Karpas-422 (cell line): ENCODE measurements at regions not wholly inside any gene's neighbourhood (a gene's known extent, or its start where the extent isn't known, plus 50 kb on each side); places are given as distances from the start of the nearest gene placed in this dataset.

Source experiments
- DNase-seq: peaks from one replicate; pipeline ENCODE4 v3.0.0-alpha.2; 2015
- H2AFZ ChIP-seq: fragments of 200-600 bp; sonication (generic); 2 replicates; pipeline ENCODE4 v1.6.1; 2014; ENCODE audit warnings: antibody characterized with exemption, low read length, mixed read lengths
- H3K27ac ChIP-seq: fragments of 200-600 bp; sonication (generic); 2 replicates; pipeline ENCODE4 v1.5.1; 2014; ENCODE audit warnings: mild to moderate bottlenecking, low read length, moderate library complexity
- H3K27me3 ChIP-seq: fragments of 200-600 bp; sonication (generic); 2 replicates; pipeline ENCODE4 v1.6.1; 2014; ENCODE audit warnings: low read length, mixed read lengths
- H3K36me3 ChIP-seq: fragments of 200-600 bp; sonication (generic); 2 replicates; pipeline ENCODE4 v1.6.1; 2014; ENCODE audit warnings: low read length, mixed read lengths; ENCODE audit not compliant: insufficient read depth
- H3K4me1 ChIP-seq: fragments of 200-600 bp; sonication (generic); 2 replicates; pipeline ENCODE4 v1.6.1; 2014; ENCODE audit warnings: mild to moderate bottlenecking, low read length, mixed read lengths
- H3K4me2 ChIP-seq: fragments of 200-600 bp; sonication (generic); 2 replicates; pipeline ENCODE4 v1.6.1; 2014; ENCODE audit warnings: low read length, low read depth, mild to moderate bottlenecking; ENCODE audit not compliant: poor library complexity, severe bottlenecking
- H3K4me3 ChIP-seq: fragments of 200-600 bp; sonication (generic); 2 replicates; pipeline ENCODE4 v1.5.1; 2014; ENCODE audit warnings: mild to moderate bottlenecking, antibody characterized with exemption, low read length, mixed read lengths
- H3K79me2 ChIP-seq: fragments of 200-600 bp; sonication (generic); 2 replicates; pipeline ENCODE4 v1.6.1; 2014; ENCODE audit warnings: mild to moderate bottlenecking, low read length, mixed read lengths
- H3K9ac ChIP-seq: fragments of 200-600 bp; sonication (generic); 2 replicates; pipeline ENCODE4 v1.6.0; 2014; ENCODE audit warnings: low read length
- H3K9me2 ChIP-seq: fragments of 200-600 bp; sonication (generic), shearing (Covaris generic); replicated peaks from 2 replicates; pipeline ENCODE4 v1.6.0; 2014; ENCODE audit warnings: mild to moderate bottlenecking, low read length, moderate library complexity; ENCODE audit not compliant: insufficient read depth
- H3K9me3 ChIP-seq: fragments of 300-700, 200-600 bp; sonication (generic); 2 replicates; pipeline ENCODE4 v1.6.1; 2014; ENCODE audit warnings: low read length, mixed read lengths
- H4K20me1 ChIP-seq: fragments of 200-600 bp; sonication (generic); 2 replicates; pipeline ENCODE4 v1.6.1; 2014; ENCODE audit warnings: mild to moderate bottlenecking, antibody characterized with exemption, low read length, low read depth; ENCODE audit not compliant: insufficient read depth

- H3K9ac ChIP-seq: no peak overlapping the region
- H3K79me2 ChIP-seq: no peaks in the 10 kb centered on the region
- no peak overlapping the region for H3K27ac ChIP-seq
- H3K9me3 ChIP-seq: no peaks in the 10 kb centered on the region
- no peaks in the 10 kb centered on the region for H3K4me1 ChIP-seq
- DNase-seq: no peak
- H3K4me2 ChIP-seq: no peak overlapping the region
- H3K27me3 ChIP-seq: no peaks in the 10 kb centered on the region
- no peak overlapping the region for H2AFZ ChIP-seq
- no peak overlapping the region for H3K4me3 ChIP-seq
- H3K36me3 ChIP-seq: no peaks in the 10 kb centered on the region
- no peaks in the 10 kb centered on the region for H4K20me1 ChIP-seq
- no peaks in the 10 kb centered on the region for H3K9me2 ChIP-seq
These were observed 146.3 kb downstream of the HNMT start for GRCh38 chr2:138110453-138111083.

- Histone ChIP-seq H2AFZ (no peak overlapping the region), H3K4me3 (no peak overlapping the region), H3K9me3 (no peaks in the 10 kb centered on the region), H3K36me3 (no peaks in the 10 kb centered on the region), H3K79me2 (no peaks in the 10 kb centered on the region), H3K27me3 (no peaks in the 10 kb centered on the region), H3K4me1 (no peaks in the 10 kb centered on the region), H4K20me1 (no peaks in the 10 kb centered on the region), H3K9ac (no peak overlapping the region), H3K27ac (no peak overlapping the region), H3K9me2 (no peaks in the 10 kb centered on the region), H3K4me2 (no peak overlapping the region)
- no peak for DNase-seq
These were observed 148.3 kb downstream of the HNMT start for GRCh38 chr2:138112536-138112935.

DNA sequence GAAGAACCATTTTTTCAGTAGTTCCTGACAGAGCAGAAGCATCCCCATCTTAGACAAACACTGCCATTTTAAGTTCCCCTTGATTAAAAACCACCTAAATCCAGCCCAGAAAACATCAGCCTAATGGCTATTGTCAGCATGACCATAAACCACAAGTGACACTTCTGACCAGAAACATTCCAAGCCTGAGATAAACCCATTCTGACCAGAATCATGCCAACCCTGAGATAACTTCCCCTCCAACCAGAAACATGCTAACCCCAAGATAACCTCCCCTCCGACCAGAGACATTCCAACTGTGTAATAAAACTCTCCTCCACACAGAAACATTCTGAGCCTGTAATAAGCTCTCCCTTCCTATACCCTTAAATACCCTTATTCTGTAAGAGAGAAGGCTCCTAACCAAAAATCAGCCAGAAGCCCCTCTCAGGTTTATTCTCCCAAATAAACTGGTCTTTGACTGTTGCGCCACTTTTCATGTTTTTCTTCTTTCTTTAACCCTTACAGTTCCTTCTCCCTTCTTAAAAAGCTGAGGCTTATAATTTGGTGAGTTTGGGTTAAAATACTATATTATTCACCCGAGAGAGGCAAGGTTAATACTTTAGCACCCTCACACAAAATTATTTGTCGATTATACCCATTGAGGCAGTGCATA, 149.7 kb downstream of the HNMT start:
- H3K9ac ChIP-seq: no peak overlapping the region
- H3K27me3 ChIP-seq: no peaks in the 10 kb centered on the region
- H2AFZ ChIP-seq: no peak overlapping the region
- no peak overlapping the region for H3K4me3 ChIP-seq
- H4K20me1 ChIP-seq: no peaks in the 10 kb centered on the region
- H3K4me1 ChIP-seq: no peaks in the 10 kb centered on the region
- H3K27ac ChIP-seq: no peak overlapping the region
- no peaks in the 10 kb centered on the region for H3K9me3 ChIP-seq
- H3K36me3 ChIP-seq: no peaks in the 10 kb centered on the region
- DNase-seq: no peak
- no peaks in the 10 kb centered on the region for H3K79me2 ChIP-seq
- H3K4me2 ChIP-seq: no peak overlapping the region
- no peaks in the 10 kb centered on the region for H3K9me2 ChIP-seq

- H3K9ac ChIP-seq: no peak overlapping the region
- DNase-seq: no peak
- no peaks in the 10 kb centered on the region for H3K36me3 ChIP-seq
- H2AFZ ChIP-seq: no peak overlapping the region
- H3K9me3 ChIP-seq: no peaks in the 10 kb centered on the region
- H3K4me3 ChIP-seq: no peak overlapping the region
- H3K4me1 ChIP-seq: no peaks in the 10 kb centered on the region
- H3K27ac ChIP-seq: no peak overlapping the region
- no peaks in the 10 kb centered on the region for H3K9me2 ChIP-seq
- H4K20me1 ChIP-seq: no peaks in the 10 kb centered on the region
- no peak overlapping the region for H3K4me2 ChIP-seq
- H3K27me3 ChIP-seq: no peaks in the 10 kb centered on the region
- no peaks in the 10 kb centered on the region for H3K79me2 ChIP-seq
These were observed 151.4 kb downstream of the HNMT start for GRCh38 chr2:138115666-138116065.

DNA sequence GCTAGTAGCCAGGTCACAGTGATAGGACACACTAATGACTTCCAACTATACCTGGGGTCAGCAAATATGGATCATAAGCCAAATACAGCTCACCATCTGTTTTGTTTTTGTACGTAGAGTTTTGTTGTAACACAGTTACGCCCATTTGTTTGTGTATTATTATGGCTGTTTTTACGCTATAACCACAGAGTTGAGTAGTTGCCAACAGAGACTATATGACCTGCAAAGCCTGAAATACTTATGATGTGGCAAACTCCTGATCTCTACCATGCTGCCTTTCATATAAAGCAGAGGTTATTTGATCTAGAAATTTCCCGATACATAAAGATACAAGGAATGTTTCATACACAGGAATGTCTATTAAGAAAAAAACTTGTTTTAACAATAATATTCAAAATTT, 152.2 kb downstream of the HNMT start:
- no peak for DNase-seq
- Histone ChIP-seq H4K20me1 (no peaks in the 10 kb centered on the region), H3K79me2 (no peaks in the 10 kb centered on the region)

DNA sequence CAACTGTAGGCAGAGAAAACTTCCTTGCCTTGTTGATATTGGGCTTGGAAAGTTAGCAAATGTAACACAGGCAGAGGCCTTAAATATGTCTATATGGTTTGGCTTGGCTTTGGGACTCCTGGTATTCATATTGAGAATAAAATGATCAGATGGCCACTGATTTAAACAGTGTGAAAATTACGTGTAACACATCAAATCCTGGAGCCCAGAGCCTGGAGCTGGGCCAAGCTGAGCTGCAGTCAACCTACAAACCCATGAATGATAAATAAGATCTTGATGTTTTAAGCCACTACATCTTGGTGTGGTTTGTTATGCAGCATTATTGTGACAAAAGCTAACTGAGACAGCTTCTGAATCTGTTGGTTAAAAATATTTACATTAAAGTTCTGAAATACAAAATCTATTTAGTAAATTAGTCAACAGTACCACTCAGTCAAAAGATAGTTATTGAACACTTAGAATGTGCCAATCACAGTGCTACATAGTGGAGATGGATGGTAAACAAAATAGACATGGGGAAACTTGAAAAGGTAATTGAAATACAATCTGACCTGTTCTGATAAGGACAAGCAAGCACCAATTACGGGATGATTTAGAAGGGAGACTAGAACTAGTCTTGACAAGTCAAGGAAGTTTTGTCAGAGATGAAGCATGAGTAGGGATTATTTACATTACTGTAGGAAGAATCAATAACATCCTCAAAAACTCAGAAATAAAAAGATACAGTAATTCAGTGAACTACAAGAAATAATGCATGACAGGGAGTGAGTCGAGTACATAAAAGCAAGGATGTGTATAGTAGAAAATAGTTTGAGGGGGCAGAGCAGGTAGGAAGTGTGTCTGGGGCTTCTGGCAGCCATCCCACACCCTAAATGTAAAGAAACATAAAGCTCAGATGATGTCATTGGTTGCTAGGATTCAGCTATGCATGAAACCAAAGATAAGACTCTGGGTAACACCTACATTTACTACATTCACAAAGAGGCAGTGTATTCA, 157.7 kb downstream of the HNMT start:
- no peaks in the 10 kb centered on the region for H3K36me3 ChIP-seq
- H3K9ac ChIP-seq: no peak overlapping the region
- no peaks in the 10 kb centered on the region for H3K27me3 ChIP-seq
- no peak overlapping the region for H3K4me2 ChIP-seq
- H3K9me2 ChIP-seq: no peaks in the 10 kb centered on the region
- no peak overlapping the region for H3K27ac ChIP-seq
- no peak overlapping the region for H3K4me3 ChIP-seq
- no peaks in the 10 kb centered on the region for H4K20me1 ChIP-seq
- no peaks in the 10 kb centered on the region for H3K9me3 ChIP-seq
- H3K4me1 ChIP-seq: no peaks in the 10 kb centered on the region
- no peak for DNase-seq
- H2AFZ ChIP-seq: no peak overlapping the region
- H3K79me2 ChIP-seq: no peaks in the 10 kb centered on the region

More for the DNA sequence above, 152.2 kb downstream of the HNMT start:
- H3K9me2 ChIP-seq: no peaks in the 10 kb centered on the region
- H3K9ac ChIP-seq: no peak overlapping the region
- no peaks in the 10 kb centered on the region for H3K4me1 ChIP-seq
- H3K9me3 ChIP-seq: no peaks in the 10 kb centered on the region
- no peak overlapping the region for H3K4me3 ChIP-seq
- no peak overlapping the region for H3K27ac ChIP-seq
- no peaks in the 10 kb centered on the region for H3K36me3 ChIP-seq
- no peak overlapping the region for H2AFZ ChIP-seq
- H3K4me2 ChIP-seq: no peak overlapping the region
- H3K27me3 ChIP-seq: no peaks in the 10 kb centered on the region

- no peaks in the 10 kb centered on the region for H3K27me3 ChIP-seq
- no peaks in the 10 kb centered on the region for H3K36me3 ChIP-seq
- H3K4me3 ChIP-seq: no peak overlapping the region
- H3K9me3 ChIP-seq: no peaks in the 10 kb centered on the region
- DNase-seq: no peak
- H2AFZ ChIP-seq: no peak overlapping the region
- H3K4me2 ChIP-seq: no peak overlapping the region
- no peak overlapping the region for H3K9ac ChIP-seq
- H3K4me1 ChIP-seq: no peaks in the 10 kb centered on the region
- H3K79me2 ChIP-seq: no peaks in the 10 kb centered on the region
- H4K20me1 ChIP-seq: no peaks in the 10 kb centered on the region
- no peaks in the 10 kb centered on the region for H3K9me2 ChIP-seq
- no peak overlapping the region for H3K27ac ChIP-seq
These were observed 158.6 kb downstream of the HNMT start for GRCh38 chr2:138122891-138123290.

GRCh38 chr2:138123741-138124140, 159.5 kb downstream of the HNMT start:
- no peak overlapping the region for H3K27ac ChIP-seq
- no peaks in the 10 kb centered on the region for H3K4me1 ChIP-seq
- H3K79me2 ChIP-seq: no peaks in the 10 kb centered on the region
- H3K9me2 ChIP-seq: no peaks in the 10 kb centered on the region
- no peak overlapping the region for H3K4me3 ChIP-seq
- no peak overlapping the region for H3K9ac ChIP-seq
- no peaks in the 10 kb centered on the region for H3K27me3 ChIP-seq
- H2AFZ ChIP-seq: no peak overlapping the region
- H4K20me1 ChIP-seq: no peaks in the 10 kb centered on the region
- H3K4me2 ChIP-seq: no peak overlapping the region
- no peaks in the 10 kb centered on the region for H3K36me3 ChIP-seq
- no peak for DNase-seq
- no peaks in the 10 kb centered on the region for H3K9me3 ChIP-seq
